T follicular helper cell (primary cell): ENCODE measurements at regions not wholly inside any gene's neighbourhood (a gene's known extent, or its start where the extent isn't known, plus 50 kb on each side); places are given as distances from the start of the nearest gene placed in this dataset.

ENCODE experiments used
- DNase-seq: peaks from one replicate; pipeline ENCODE4 v3.0.0-alpha.2; 2020; ENCODE audit warnings: low read depth

GRCh38 chr1:231108516-231109302 lies 53.1 kb upstream of the TRIM67 start:
- no peak for DNase-seq

- DNase-seq: no peak
These were observed 54.1 kb upstream of the TRIM67 start for GRCh38 chr1:231107600-231108326.

- DNase-seq: no peak
These were observed 54.7 kb upstream of the TRIM67 start for GRCh38 chr1:231107151-231107550.

DNA sequence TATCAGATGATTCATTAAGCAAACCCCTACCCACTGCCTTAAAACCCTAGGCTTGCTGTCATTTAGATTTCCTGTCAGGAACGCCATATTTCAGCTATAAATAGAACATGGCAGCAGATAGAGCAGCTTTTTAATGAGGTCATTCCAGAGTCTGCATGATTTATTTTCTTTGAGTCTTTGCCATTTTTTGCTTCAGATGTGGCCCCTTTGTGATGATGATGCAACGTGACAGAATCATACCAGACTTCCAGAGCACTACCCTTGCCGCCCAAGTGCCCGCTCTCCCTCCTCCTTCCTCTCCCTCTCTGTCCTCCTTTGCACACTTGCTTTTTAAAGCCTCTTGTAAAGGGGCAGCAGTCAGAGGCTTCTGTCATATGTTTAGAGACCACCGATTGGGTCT lies 55.5 kb upstream of the TRIM67 start:
- DNase-seq: no peak

GRCh38 chr1:231104917-231105316 lies 56.9 kb upstream of the TRIM67 start:
- DNase-seq: no peak

DNA sequence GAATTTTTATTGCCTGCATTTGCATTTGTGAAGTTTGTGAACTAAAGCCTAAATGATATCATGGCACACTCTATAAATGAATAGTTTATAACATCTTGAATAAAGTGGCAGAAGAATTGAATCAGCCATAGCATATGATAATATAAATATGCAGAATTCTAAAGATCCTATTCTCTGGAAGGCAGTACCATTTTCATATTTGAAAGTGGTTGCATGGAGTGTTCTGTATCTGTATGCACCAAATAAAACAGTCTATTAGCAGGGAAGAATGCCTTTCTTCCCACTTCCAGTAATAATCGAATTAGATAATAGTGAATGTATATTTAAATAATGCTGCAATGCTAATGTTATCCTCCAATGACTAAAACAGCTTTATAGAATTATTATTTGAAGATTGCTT lies 57.9 kb upstream of the TRIM67 start:
- DNase-seq: no peak

DNA sequence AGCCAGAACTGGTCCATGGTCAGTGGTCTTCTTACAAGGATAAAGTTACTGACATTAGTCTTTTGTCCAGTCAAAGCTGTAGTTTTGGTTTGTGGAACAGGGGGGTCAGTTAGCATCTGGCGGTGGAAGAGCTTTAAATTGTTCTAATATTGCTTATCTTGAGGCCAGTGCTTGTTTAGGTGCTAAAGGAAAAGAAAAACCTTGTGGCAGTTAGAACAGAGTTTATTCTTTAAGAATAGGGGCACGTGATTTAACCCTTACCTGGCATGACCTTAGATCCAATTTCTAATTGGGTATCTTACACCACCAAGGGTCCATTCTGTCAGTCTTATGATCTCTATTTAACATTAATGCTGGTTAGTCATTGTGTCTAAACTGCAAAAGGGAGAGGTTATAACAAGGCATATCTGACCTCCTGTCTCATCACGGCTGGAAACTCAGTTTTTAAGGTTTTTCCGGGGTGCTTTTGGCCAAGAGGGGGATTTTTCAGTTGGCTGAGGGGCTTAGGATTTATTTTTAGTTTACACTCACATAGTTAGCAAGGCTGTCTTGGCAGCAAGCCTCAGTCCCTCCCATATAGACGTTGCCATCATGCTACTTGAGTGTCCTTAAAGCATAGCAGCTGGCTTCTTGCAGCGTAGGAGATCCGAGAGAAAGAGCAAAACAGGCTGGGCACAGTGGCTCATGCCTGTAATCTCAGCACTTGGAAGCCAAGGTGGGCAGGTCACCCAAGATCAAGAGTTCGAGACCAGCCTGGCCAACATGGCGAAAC lies 60.1 kb upstream of the FAM89A start:
- DNase-seq: no peak

DNA sequence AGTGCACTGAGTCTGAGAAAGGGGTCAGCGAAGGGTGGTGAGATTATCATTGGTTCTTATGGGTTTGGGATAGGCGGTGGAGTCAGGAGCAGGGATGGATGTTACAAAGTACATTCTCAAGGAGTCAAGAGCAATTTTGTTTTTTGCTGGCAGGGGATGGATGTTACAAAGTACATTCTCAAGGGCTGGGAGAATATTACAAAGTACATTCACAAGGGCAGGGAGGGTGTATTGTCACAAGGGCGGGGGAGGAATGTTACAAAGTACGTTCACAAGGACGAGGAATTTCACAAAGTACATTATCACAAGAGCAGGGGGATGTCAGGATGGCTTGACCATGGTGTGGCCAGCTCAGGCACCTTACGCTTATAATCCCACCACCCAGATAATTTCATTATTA lies 59.3 kb upstream of the FAM89A start:
- DNase-seq: no peak

DNA sequence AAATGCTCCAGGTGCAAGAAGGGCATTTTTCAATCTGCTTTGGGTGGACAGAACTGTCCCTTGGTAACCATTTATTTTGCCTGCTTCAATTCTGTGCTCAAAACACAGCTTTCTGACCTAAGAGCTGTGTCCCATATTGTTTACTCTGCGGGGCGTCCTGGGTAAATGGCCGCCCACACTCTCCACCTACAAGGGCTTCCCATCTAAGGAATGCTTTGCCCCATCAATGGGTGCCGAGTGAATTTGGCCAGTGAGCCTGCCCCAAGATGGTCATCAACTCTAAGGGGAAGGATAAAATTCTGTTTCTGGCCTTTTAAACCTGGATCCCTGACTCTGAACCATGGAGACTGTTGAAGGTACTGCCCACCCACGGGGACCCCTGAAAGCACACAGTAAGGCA lies 55.5 kb upstream of the FAM89A start:
- DNase-seq: no peak

DNA sequence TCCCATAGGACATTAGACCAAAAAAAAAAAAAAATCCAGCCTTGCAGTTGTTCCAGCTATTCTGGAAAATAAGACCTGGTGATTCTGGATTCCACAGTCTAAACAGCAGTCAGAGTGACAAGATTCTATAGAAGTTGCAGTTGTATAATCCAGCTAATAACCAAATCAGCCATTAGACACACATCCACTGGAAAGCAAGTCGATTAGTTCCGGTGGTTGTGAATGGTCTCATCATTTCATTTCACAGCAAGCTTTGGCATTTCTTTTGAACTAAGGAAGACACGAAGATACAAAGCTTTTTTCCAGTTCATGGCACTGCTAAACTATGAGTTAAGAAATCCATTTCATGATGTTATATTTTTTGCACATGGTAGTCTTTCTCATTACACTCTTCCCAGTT lies 54.4 kb upstream of the FAM89A start:
- no peak for DNase-seq

- DNase-seq: no peak
These were observed 53.3 kb upstream of the FAM89A start for GRCh38 chr1:231093156-231093922.

DNA sequence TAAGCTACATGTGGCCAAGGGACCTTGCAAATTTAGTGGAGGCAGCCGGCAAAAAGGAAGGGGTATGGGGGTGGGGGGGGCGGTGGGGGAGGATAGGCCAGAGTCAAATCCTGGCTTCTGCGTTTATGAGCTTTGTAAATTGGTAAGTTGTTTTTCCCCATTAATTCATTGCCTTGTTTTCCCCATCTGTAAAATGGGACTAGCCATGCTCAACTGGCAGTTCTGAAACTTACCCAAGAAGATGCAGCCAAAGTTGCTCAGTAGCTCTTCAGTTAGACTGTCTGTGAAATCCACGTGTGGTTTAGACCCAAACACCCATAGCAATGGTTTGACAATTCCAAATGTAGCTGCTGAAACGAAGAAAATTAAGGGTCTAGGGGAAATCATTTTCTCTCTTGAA lies 52.3 kb upstream of the FAM89A start:
- no peak for DNase-seq

- DNase-seq: peak; percentile 6
These were observed 51.8 kb upstream of the FAM89A start for GRCh38 chr1:231091831-231092301.

DNA sequence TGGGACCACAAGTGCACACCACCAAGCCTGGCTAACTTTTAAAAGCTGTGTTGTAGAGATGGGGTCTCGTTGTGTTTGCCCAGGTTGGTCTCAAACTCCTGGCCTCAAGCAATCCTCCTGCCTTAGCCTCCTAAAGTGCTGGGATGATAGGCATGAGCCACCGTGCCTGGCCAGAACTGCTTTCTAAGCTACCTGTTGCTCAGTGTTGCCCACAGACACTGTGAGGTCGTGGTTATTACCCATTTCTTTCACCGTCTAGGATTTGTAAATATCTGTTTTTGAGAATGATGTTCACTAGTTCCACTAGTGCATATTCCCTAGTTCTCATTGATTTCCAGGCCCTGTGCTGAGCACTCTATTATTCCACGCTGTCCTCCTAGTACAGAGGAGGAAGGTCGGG lies 51.4 kb upstream of the FAM89A start:
- DNase-seq: no peak
